GM12873 (cell line): ENCODE measurements at regions not wholly inside any gene's neighbourhood (a gene's known extent, or its start where the extent isn't known, plus 50 kb on each side); places are given as distances from the start of the nearest gene placed in this dataset.

Source experiments
- CTCF ChIP-seq: IDR thresholded peaks from 2 replicates; pipeline ENCODE4 v1.5.1; 2012; ENCODE audit warnings: low read depth, mild to moderate bottlenecking, moderate library complexity, low read length, control low read depth; ENCODE audit not compliant: insufficient read depth; ENCODE audit errors: missing control alignments

GRCh38 chr5:120053841-120054240 lies 410.3 kb upstream of the PRR16 start:
- TF ChIP-seq CTCF = no peak

- peak; percentile 8 for TF ChIP-seq CTCF
These were observed 408.2 kb upstream of the PRR16 start for GRCh38 chr5:120055858-120056257.

- TF ChIP-seq CTCF = no peak
These were observed 401.6 kb upstream of the PRR16 start for GRCh38 chr5:120062515-120062917.

GRCh38 chr5:120072068-120072761 lies 391.9 kb upstream of the PRR16 start:
- TF ChIP-seq CTCF = no peak

GRCh38 chr5:120073722-120074121 lies 390.4 kb upstream of the PRR16 start:
- no peak for TF ChIP-seq CTCF

- TF ChIP-seq CTCF = no peak
These were observed 383.3 kb upstream of the PRR16 start for GRCh38 chr5:120080781-120081180.

- TF ChIP-seq CTCF = peak; percentile 6
These were observed 381.6 kb upstream of the PRR16 start for GRCh38 chr5:120082316-120083068.
